GM11168 (cell line): ENCODE measurements at regions not wholly inside any gene's neighbourhood (a gene's known extent, or its start where the extent isn't known, plus 50 kb on each side); places are given as distances from the start of the nearest gene placed in this dataset.
"Not testable (repeated sequence)": the region's sequence is repeated elsewhere in the genome, so short reads cannot be mapped to it uniquely, and the experiment has no call there.

ENCODE experiments used
- in situ Hi-C: fragments of 300-500 bp; cut with MboI; formaldehyde crosslinking; loops from one replicate; pipeline ENCODE4 v1.12.0; 2022; ENCODE audit warnings: low sequenced_read_pairs; ENCODE audit not compliant: unreplicated experiment

DNA sequence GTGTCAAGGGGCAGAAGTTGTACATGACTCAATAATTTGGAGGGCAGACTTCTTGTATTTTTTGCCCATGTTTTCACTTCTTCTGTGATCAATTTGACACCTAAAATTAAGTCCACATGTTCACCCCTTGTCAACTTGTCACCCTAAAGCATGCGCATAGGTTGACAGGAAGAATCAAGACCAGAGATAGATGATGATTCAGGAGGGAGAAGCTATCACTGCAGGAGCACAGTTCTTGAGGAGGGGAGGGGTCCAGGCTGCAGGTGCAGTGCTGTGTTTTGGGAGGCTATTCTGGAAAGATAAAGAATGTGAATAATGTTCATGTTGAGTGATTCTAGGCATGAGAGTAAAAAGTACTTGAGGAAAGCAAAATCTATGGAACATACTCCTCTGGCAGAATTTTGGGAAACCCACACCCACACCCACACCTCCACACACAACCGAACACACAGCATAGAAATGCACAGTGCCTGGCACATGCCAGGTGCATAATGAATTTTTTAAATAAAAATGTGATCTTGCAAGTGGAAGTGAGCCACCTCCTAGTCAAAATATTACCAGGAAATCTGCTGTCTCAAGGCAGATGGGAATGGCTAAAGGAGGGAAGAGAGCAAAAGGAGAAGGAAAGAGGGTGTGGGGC, 249.2 kb upstream of the MEX3C start:
- in situ Hi-C loops, result no loop called here

DNA sequence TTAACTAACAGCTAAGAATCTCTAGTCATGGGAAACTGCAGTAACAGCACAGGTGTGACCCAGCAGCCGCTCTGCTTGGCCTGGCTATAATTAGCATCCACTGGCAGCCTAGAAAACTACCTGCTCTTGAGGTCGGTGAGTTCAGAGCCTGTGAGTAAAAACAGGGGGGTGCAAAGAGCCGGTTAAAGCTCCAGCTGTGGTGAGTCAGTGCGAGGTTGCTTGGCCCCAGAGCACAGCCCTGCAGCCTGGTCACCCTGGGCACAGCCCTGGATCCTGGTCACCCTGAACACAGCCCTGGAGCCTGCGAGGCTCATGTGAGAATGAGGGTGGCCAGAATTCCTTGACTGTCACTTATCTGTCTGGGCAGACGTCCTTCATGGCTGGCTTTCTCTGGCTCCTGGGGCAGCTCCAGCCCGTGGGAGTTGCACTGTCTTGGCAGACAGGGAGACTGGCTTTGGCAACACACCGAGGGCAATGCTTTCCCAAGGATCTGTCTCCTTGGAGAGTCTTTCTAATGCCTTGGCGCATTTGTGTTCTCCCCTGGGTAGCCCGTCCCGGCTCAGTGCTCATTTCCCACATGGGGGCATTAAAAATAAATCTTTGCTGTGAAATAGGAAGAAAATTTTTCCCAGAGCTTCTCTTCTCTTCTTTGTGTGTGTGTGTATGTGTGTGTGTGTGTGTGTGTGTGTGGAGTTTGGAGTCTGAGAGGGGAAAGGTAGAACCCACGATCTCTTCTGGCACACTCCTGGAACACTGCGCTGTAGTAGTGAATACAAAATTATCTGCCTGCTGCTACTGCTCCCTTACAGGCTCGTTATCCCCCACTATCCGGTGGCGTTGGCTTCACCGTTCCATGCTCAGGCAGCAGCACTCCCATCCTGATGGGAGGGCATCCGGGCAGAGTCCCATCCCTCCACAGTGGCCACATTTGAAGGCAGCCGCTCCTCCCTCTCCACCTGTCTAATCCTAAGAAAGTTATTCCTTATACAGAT, 250.2 kb upstream of the MEX3C start:
- in situ Hi-C loops, result no loop called here

GRCh38 chr18:51448949-51449348, 251.5 kb upstream of the MEX3C start:
- in situ Hi-C loops, result no loop called here

- in situ Hi-C loops, result no loop called here
Observed at GRCh38 chr18:51453594-51453993, 256.1 kb upstream of the MEX3C start.

GRCh38 chr18:51458861-51459260, 261.4 kb upstream of the MEX3C start:
- in situ Hi-C loops, result no loop called here

DNA sequence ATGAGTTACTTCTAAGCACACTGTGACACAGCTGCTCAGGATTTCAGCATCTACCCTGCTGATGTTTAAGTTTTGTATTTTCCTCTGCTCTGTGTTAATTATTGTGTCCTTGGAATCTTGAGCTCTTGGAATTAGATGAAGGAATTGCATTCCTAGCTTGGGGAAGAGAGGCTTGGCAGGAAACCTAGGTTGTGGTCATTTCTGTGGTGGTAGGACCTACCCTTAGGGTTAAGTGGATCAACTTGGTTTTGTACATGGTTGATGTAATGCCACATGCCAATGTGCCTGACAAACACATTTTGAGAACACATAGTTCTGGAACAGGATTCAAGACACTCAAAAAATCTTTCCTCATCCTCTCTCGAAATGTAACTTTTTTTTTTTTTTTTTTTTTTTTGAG, 264.5 kb upstream of the MEX3C start:
- in situ Hi-C loops, result no loop called here

- in situ Hi-C loops, result no loop called here
Observed at GRCh38 chr18:51463483-51464136, 266.1 kb upstream of the MEX3C start.

DNA sequence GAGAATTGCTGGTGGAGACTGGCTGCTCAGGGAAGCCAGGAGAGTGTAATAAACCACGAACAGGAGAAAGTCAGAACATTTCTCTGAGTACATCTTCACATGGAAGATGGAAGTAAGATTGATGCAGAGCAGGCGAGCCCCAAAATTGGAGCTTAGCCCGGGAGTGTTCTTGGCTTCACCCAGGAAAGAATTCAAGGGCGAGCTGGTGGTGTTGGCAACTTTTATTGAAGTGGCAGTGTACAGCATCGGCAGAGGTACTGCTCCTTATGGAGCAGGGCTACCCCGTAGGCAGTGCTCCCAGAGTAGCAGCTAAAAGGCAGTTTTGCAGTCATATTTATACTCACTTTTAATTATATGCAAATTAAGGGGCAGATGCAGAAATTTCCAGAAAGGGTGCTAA, 281.4 kb upstream of the MEX3C start:
- in situ Hi-C loops, result no loop called here

GRCh38 chr18:51479736-51480135, 282.3 kb upstream of the MEX3C start:
- in situ Hi-C loops, result no loop called here

DNA sequence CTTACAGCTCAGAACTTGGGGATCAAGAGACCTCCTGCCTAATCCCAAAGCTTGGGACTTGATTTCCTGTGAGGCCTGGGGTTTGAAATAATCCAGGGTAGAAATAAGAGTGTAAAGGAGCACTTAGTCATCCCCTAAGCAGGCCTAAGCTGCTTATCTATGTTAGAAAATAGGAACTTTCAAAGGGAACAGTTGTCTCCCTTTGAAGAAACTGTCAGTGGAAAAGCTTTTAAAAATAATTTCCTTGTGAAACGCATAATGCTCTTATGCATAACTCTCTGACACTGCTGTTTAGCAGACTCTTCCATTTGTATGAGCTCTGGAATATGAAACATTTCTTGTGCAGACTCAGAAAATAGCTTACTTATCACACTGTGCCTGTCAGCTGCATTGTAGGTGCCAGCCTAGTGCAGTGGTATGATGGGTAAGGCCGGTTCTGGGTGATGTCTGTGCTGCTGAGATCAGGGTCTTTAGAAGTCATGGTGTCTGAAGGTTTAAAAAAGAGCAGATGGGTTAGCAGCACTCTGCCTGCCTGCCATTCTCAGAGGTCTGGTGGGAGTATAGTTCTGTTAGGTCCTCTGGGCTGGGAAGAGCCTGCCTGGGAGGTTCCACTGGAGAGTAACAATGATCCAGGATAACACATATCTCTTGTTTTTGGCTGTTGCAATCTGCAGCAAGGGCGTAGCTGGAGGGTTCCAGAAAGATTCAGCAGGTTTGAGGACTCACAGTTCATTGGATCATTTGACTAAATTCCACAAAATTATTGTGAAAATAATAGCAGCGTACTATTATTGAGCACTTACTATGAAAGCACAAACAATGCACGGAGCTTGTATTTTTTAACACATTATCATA, 283.2 kb upstream of the MEX3C start:
- in situ Hi-C loops, result no loop called here

- in situ Hi-C loops, result no loop called here
Observed at GRCh38 chr18:51486735-51487366, 289.4 kb upstream of the MEX3C start.

DNA sequence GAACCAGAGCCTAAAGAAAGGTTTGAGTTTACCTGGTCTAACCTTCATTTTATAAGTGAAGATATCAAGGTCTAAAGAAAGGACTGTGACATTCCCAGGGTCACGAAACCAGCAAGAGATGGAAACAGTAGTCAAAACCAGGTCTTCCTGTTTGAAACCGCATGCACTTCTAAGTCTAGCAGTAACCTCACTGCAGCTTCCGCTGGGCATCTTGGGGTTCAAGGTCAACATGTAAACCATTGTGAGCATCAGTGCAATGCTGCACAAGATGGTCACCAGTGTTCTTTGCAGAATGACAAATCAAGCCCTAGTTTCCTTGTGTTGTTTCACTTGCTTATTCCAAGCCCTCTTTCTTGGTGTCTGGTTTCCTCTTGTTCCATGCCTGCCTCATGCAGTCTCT, 292.9 kb upstream of the MEX3C start:
- in situ Hi-C loops, result no loop called here

- in situ Hi-C loops, result no loop called here
Observed at GRCh38 chr18:51490860-51491259, 293.4 kb upstream of the MEX3C start.

DNA sequence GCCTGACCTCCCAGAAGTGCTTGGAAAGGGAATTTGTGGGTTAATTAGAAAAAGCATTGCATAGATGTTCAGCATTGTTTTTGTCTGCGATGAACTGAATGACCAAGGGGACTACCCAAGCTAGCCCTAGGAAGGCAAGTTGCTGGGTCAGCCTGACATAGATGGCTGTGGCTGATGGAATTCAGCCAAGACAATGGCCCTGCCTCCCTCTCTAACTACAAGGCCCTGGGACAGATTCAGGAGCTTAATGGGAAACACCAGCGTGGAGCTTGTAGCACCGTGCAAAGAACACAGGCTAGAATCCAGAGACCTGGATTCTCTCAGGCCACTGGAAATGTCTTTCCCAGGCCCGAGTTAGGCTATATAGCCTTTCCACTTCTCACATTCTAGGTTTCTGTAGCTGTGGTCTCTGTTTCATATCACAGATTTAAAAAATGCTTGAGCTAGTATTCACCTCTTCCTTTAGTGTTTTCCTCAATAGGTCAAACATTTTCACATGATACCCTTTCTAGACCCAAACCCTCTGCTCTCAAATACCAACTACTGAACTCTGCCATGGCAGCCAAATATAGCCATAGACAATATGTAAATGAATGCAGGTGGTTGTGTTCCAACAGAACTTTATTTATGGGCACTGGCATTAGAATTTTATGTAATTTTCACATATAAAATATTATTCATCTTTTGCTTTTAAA, 294.3 kb upstream of the MEX3C start:
- in situ Hi-C loops, result no loop called here

- in situ Hi-C loops, result no loop called here
Observed at GRCh38 chr18:51498085-51498855, 300.8 kb upstream of the MEX3C start.

- in situ Hi-C loops, result no loop called here
Observed at GRCh38 chr18:51503351-51503750, 305.9 kb upstream of the MEX3C start.

- in situ Hi-C loops, result no loop called here
Observed at GRCh38 chr18:51506811-51507210, 309.3 kb upstream of the MEX3C start.

- in situ Hi-C loops, result not testable (repeated sequence)
Observed at GRCh38 chr18:51508410-51508809, 310.9 kb upstream of the MEX3C start.
